Aorta (tissue), 5 donors: ENCODE measurements at regions not wholly inside any gene's neighbourhood (a gene's known extent, or its start where the extent isn't known, plus 50 kb on each side); places are given as distances from the start of the nearest gene placed in this dataset.

Source experiments
- ATAC-seq: fragments of 200-7000 bp; cut with Tn5 transposase; one replicate; pipeline ENCODE4 v1.9.1; 2022; ENCODE audit warnings: moderate library complexity; ENCODE audit not compliant: low FRiP score
- DNase-seq, 2 donors: peaks; one replicate each; pipeline ENCODE4 v3.0.0-alpha.2; 2020
- H3K27ac ChIP-seq, 2 donors: one replicate each; pipeline ENCODE4 v1.5.1; 2013; ENCODE audit warnings: low read length in 2 of 2, mild to moderate bottlenecking in 2 of 2, moderate library complexity in 2 of 2, control low read depth in 1 of 2, inconsistent platforms in 1 of 2, low read depth in 1 of 2
- H3K27me3 ChIP-seq, 2 donors: one replicate each; pipeline ENCODE4 v1.6.1; 2013; ENCODE audit warnings: control low read depth in 1 of 2, low read length in 1 of 2, mild to moderate bottlenecking in 1 of 2, moderate library complexity in 1 of 2; ENCODE audit not compliant: insufficient read depth in 2 of 2, control insufficient read depth in 1 of 2
- H3K36me3 ChIP-seq, 2 donors: one replicate each; pipeline ENCODE4 v1.6.1; 2013; ENCODE audit warnings: control low read depth in 1 of 2, low read length in 1 of 2, mild to moderate bottlenecking in 1 of 2; ENCODE audit not compliant: insufficient read depth in 2 of 2, control insufficient read depth in 1 of 2
- H3K4me1 ChIP-seq, 2 donors: one replicate each; pipeline ENCODE4 v1.6.1; 2013; ENCODE audit warnings: low read length in 2 of 2, control low read depth in 1 of 2, mild to moderate bottlenecking in 1 of 2, moderate library complexity in 1 of 2; ENCODE audit not compliant: insufficient read depth in 2 of 2, control insufficient read depth in 1 of 2
- H3K4me3 ChIP-seq, 2 donors: one replicate each; pipeline ENCODE4 v1.5.1; 2013; ENCODE audit warnings: low read length in 2 of 2, control low read depth in 1 of 2, mild to moderate bottlenecking in 1 of 2
- H3K9me3 ChIP-seq: one replicate; pipeline ENCODE4 v1.6.1; 2013; ENCODE audit warnings: mild to moderate bottlenecking, low read length; ENCODE audit not compliant: control insufficient read depth
- WGBS, 2 donors: extraction: QIAGEN DNeasy Blood & Tissue Kit; methylation state at CpG; one replicate each; pipeline ENCODE4 v1.1.7; 2013; 5-methylcytosine and 5-hydroxymethylcytosine counted together
- intact Hi-C, 2 donors: fragments of 100-400 bp; cut with DNase I; formaldehyde crosslinking; loops; one replicate each; pipeline versions ENCODE4 v1.14.2 to v1.15.0; 2022
- donor health status: healthy with polysubstance abuse.
- donor health status: Bipolar disorder and iron deficiency.
- donor health status: DM: no; HTN: no; CAD: no.
- donor health status: DM: no; HTN: no; CAD: no.
- donor health status: DM: yes; HTN: yes; CAD: no.

DNA sequence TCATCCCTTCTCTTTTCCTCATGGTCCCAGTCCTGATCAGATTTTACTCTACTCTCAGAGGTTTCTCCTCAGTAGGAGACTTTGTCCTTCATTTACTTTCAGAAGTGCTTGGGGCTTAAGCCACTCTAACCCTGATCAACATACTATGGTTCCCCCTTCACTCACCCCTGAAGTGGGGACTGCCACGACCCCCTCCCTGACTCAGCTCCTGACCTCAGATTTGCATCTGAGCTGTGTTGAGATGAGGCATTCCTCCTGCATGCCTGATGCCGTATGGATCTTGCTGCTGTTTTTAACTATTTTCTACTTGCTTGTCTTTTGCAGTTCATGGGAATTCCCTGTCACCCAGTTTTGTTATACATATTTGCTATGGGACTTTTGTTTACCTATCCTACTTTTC is 306.7 kb upstream of the CHST9 start:
- Histone ChIP-seq H3K27me3 (no peaks in the 10 kb centered on the region), H3K9me3 (no peaks in the 10 kb centered on the region), H3K27ac (no peak overlapping the region), H3K4me3 (no peak overlapping the region), H3K36me3 (no peaks in the 10 kb centered on the region), H3K4me1 (no peaks in the 10 kb centered on the region)
- no peak for ATAC-seq
- DNase-seq: no peak
- intact Hi-C loops: no loop called here
- 5 to 10% methylated on average over 2 of the region's 2 CpGs for WGBS, 2 donors

GRCh38 chr18:27483276-27483675 is 298.2 kb upstream of the CHST9 start:
- Histone ChIP-seq H3K4me3 (no peak overlapping the region), H3K27me3 (no peaks in the 10 kb centered on the region), H3K4me1 (no peaks in the 10 kb centered on the region), H3K36me3 (no peaks in the 10 kb centered on the region), H3K27ac (no peak overlapping the region), H3K9me3 (no peaks in the 10 kb centered on the region)
- no peak for ATAC-seq
- intact Hi-C loops: no loop called here
- no peak for DNase-seq
- 52 to 59% methylated on average over 4 of the region's 4 CpGs for WGBS, 2 donors

- WGBS, 2 donors: 0% methylated on average over 1 of the region's 1 CpG
These were observed 293.4 kb upstream of the CHST9 start for GRCh38 chr18:27478459-27478858.

GRCh38 chr18:27473318-27473717 is 288.2 kb upstream of the CHST9 start:
- H3K4me3 ChIP-seq: no peak overlapping the region
- H3K4me1 ChIP-seq: no peaks in the 10 kb centered on the region
- DNase-seq (no peak), ATAC-seq (no peak)
- intact Hi-C loops: no loop called here
- H3K9me3 ChIP-seq: peaks cover 2% of the 10 kb centered on the region
- no peaks in the 10 kb centered on the region for H3K36me3 ChIP-seq
- no peaks in the 10 kb centered on the region for H3K27me3 ChIP-seq
- H3K27ac ChIP-seq: no peak overlapping the region
- WGBS, 2 donors: 84% methylated on average over 6 of the region's 6 CpGs

More at GRCh38 chr18:27478459-27478858, 293.4 kb upstream of the CHST9 start:
- no peak overlapping the region for H3K27ac ChIP-seq
- intact Hi-C loops: no loop called here
- no peaks in the 10 kb centered on the region for H3K9me3 ChIP-seq
- H3K36me3 ChIP-seq: no peaks in the 10 kb centered on the region
- DNase-seq (no peak), ATAC-seq (no peak)
- no peaks in the 10 kb centered on the region for H3K27me3 ChIP-seq
- H3K4me1 ChIP-seq: no peaks in the 10 kb centered on the region
- H3K4me3 ChIP-seq: no peak overlapping the region

DNA sequence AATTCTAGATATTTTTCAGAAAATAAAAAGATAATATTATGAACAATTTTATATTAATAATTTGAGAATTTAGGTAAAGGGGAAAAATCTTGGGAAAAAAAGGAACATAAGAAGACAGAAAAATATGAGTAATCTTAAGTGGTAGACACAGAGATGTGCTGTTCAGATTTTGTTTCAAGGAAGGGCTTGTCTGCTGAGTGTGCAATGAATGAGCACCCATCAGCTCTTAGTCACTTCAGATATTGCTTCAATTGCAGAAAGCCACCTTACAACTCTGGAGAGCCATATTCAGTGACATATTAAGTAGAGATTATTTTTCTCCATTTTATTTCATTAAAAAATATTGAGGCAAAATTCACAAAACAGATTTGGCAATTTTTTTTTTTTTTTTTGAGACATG is 282.0 kb upstream of the CHST9 start:
- ATAC-seq: no peak
- H3K27me3 ChIP-seq: no peaks in the 10 kb centered on the region
- DNase-seq: no peak
- no peak overlapping the region for H3K27ac ChIP-seq
- no peaks in the 10 kb centered on the region for H3K36me3 ChIP-seq
- no peaks in the 10 kb centered on the region for H3K4me1 ChIP-seq
- no peak overlapping the region for H3K4me3 ChIP-seq
- intact Hi-C loops: no loop called here
- peaks cover 2% of the 10 kb centered on the region for H3K9me3 ChIP-seq

GRCh38 chr18:27461957-27462356 is 276.8 kb upstream of the CHST9 start:
- WGBS, 2 donors: 82 to 89% methylated on average over 1 of the region's 1 CpG
- no peak overlapping the region for H3K4me3 ChIP-seq
- DNase-seq: no peak
- no peaks in the 10 kb centered on the region for H3K4me1 ChIP-seq
- intact Hi-C loops: no loop called here
- H3K9me3 ChIP-seq: no peaks in the 10 kb centered on the region
- H3K27me3 ChIP-seq: no peaks in the 10 kb centered on the region
- H3K36me3 ChIP-seq: no peaks in the 10 kb centered on the region
- no peak overlapping the region for H3K27ac ChIP-seq
- no peak for ATAC-seq

GRCh38 chr18:27449104-27449503 is 264.0 kb upstream of the CHST9 start:
- ATAC-seq (no peak), DNase-seq (no peak)
- WGBS, 2 donors: 56 to 76% methylated on average over 7 of the region's 7 CpGs
- Histone ChIP-seq H3K27me3 (peaks cover 0 to 1% of the 10 kb centered on the region in 2 donors), H3K9me3 (no peaks in the 10 kb centered on the region), H3K4me1 (no peaks in the 10 kb centered on the region), H3K27ac (no peak overlapping the region), H3K36me3 (no peaks in the 10 kb centered on the region), H3K4me3 (no peak overlapping the region)
- intact Hi-C loops: no loop called here

DNA sequence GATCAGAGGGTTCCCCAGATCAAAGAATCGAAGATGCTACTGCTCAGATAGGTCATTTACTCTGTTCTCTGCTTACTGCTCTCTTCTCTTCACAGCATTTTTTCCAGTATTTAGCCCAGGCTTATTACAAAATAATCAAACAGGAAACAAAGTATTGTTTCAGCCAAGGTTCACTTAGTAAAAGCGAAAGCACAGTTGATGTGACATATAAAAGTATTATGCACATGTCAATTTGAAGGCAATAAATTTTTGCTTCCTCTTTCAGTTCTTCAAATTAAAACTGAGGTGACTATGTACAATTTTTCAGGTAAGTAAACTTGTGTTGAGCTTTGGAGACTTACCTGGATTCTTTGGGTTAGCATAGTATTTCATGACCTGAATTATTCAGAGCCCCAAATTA is 262.8 kb upstream of the CHST9 start:
- DNase-seq: no peak
- H3K9me3 ChIP-seq: no peaks in the 10 kb centered on the region
- no peak for ATAC-seq
- H3K4me1 ChIP-seq: no peaks in the 10 kb centered on the region
- intact Hi-C loops: no loop called here
- H3K4me3 ChIP-seq: no peak overlapping the region
- no peak overlapping the region for H3K27ac ChIP-seq
- H3K36me3 ChIP-seq: no peaks in the 10 kb centered on the region
- H3K27me3 ChIP-seq: peaks cover 0 to 1% of the 10 kb centered on the region in 2 donors
- WGBS, 2 donors: 66 to 67% methylated on average over 2 of the region's 2 CpGs

GRCh38 chr18:27447451-27447881 is 262.4 kb upstream of the CHST9 start:
- H3K27ac ChIP-seq: no peak overlapping the region
- H3K9me3 ChIP-seq: no peaks in the 10 kb centered on the region
- DNase-seq: no peak
- intact Hi-C loops: no loop called here
- 29 to 32% methylated on average over 5 of the region's 5 CpGs for WGBS, 2 donors
- ATAC-seq: no peak
- no peaks in the 10 kb centered on the region for H3K36me3 ChIP-seq
- peaks cover 0 to 1% of the 10 kb centered on the region in 2 donors for H3K27me3 ChIP-seq
- H3K4me3 ChIP-seq: no peak overlapping the region
- no peaks in the 10 kb centered on the region for H3K4me1 ChIP-seq
